Lower lobe of right lung (tissue), 2 donors: ENCODE measurements at regions not wholly inside any gene's neighbourhood (a gene's known extent, or its start where the extent isn't known, plus 50 kb on each side); places are given as distances from the start of the nearest gene placed in this dataset.

Experiments
- ATAC-seq, 2 donors: fragments of 200-7000 bp; cut with Tn5 transposase; one replicate each; pipeline ENCODE4 v1.9.1; 2020 to 2022; ENCODE audit warnings: mild to moderate bottlenecking in 2 of 2, moderate library complexity in 2 of 2
- DNase-seq: peaks from one replicate; pipeline ENCODE4 v3.0.0-alpha.2; 2020
- H3K27ac ChIP-seq: fragments of 200-600 bp; one replicate; pipeline ENCODE4 v1.8.0; 2022
- H3K27me3 ChIP-seq: fragments of 200-600 bp; one replicate; pipeline ENCODE4 v1.8.0; 2022; ENCODE audit warnings: low read depth
- H3K36me3 ChIP-seq: fragments of 200-600 bp; one replicate; pipeline ENCODE4 v1.8.0; 2022; ENCODE audit warnings: mild to moderate bottlenecking
- H3K4me1 ChIP-seq: fragments of 200-600 bp; one replicate; pipeline ENCODE4 v1.8.0; 2022
- H3K4me3 ChIP-seq: fragments of 200-600 bp; one replicate; pipeline ENCODE4 v1.8.0; 2022; ENCODE audit warnings: mild to moderate bottlenecking
- H3K9me3 ChIP-seq: fragments of 200-600 bp; one replicate; pipeline ENCODE4 v1.8.0; 2022
- CTCF ChIP-seq: fragments of 200-600 bp; IDR thresholded peaks from one replicate; pipeline ENCODE4 v1.8.0; 2022; ENCODE audit warnings: antibody characterized with exemption, mild to moderate bottlenecking
- intact Hi-C: fragments of 100-400 bp; cut with DNase I; formaldehyde crosslinking; loops from one replicate; pipeline ENCODE4 v1.11.0; 2022
- donor health status: DM: no; HTN: yes; CAD: no; lungs with severe emphysema.

- H3K36me3 ChIP-seq: no peaks in the 10 kb centered on the region
- intact Hi-C loops: no loop called here
- DNase-seq (no peak), ATAC-seq (no peak)
- no peaks in the 10 kb centered on the region for H3K9me3 ChIP-seq
- H3K27ac ChIP-seq: no peak overlapping the region
- no peak for TF ChIP-seq CTCF
- H3K4me3 ChIP-seq: no peak overlapping the region
- H3K27me3 ChIP-seq: no peaks in the 10 kb centered on the region
- H3K4me1 ChIP-seq: peaks cover 8% of the 10 kb centered on the region
These were observed 109.6 kb upstream of the KIT start for GRCh38 chr4:54548098-54548620.

GRCh38 chr4:54548831-54549460, 108.8 kb upstream of the KIT start:
- TF ChIP-seq CTCF: no peak
- peaks cover 8% of the 10 kb centered on the region for H3K4me1 ChIP-seq
- intact Hi-C loops: no loop called here
- ATAC-seq (no peak), DNase-seq (no peak)
- H3K4me3 ChIP-seq: no peak overlapping the region
- no peak overlapping the region for H3K27ac ChIP-seq
- H3K27me3 ChIP-seq: no peaks in the 10 kb centered on the region
- H3K9me3 ChIP-seq: no peaks in the 10 kb centered on the region
- no peaks in the 10 kb centered on the region for H3K36me3 ChIP-seq

GRCh38 chr4:54550395-54551171, 107.2 kb upstream of the KIT start:
- no peaks in the 10 kb centered on the region for H3K27me3 ChIP-seq
- intact Hi-C loops: no loop called here
- peaks cover 8% of the 10 kb centered on the region for H3K4me1 ChIP-seq
- no peak for TF ChIP-seq CTCF
- no peak overlapping the region for H3K4me3 ChIP-seq
- no peaks in the 10 kb centered on the region for H3K9me3 ChIP-seq
- peak; percentile 28 to 31 for ATAC-seq
- H3K27ac ChIP-seq: no peak overlapping the region
- no peak for DNase-seq
- H3K36me3 ChIP-seq: no peaks in the 10 kb centered on the region

- TF ChIP-seq CTCF: no peak
- Histone ChIP-seq H3K4me3 (no peak overlapping the region), H3K36me3 (no peaks in the 10 kb centered on the region), H3K27ac (no peak overlapping the region), H3K4me1 (peaks cover 8% of the 10 kb centered on the region), H3K9me3 (no peaks in the 10 kb centered on the region), H3K27me3 (no peaks in the 10 kb centered on the region)
- no peak for DNase-seq
- intact Hi-C loops: no loop called here
- ATAC-seq: peak in 1 of 2 donors; percentile 37
These were observed 104.8 kb upstream of the KIT start for GRCh38 chr4:54553001-54553400.

DNA sequence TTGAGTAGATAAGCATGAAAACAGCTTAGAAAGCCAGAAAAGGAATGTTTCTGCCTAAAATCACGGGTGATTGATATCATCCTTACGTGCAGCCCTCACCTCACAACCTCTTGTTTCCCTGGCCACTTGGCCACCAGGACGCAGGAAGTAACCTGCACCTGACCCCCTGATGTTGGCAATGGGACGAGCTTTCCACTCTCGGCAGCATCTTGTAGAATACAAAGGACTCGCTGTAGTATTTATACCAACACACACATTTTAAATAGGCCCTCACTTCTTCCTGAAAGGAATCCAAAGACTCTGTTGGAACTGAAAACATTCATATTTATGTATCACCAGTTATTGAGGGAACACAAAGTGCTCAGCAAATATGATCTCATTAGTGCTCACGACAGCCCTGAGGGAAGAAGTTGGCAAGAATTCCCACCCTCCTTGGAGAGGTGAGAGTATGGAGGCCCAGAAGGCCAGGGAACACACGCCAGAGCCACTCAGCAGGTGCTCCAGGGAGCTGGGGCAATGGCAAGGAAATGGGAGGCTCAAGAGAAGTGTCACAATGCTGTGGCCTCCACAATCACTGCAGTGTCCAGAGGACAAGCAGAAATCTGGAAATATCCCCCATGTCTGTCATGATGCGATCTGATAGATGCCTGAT, 103.3 kb upstream of the KIT start:
- Histone ChIP-seq H3K4me3 (no peak overlapping the region), H3K4me1 (peaks cover 8% of the 10 kb centered on the region), H3K27ac (no peak overlapping the region), H3K9me3 (no peaks in the 10 kb centered on the region), H3K36me3 (no peaks in the 10 kb centered on the region), H3K27me3 (no peaks in the 10 kb centered on the region)
- ATAC-seq: peak; percentile 63 to 81
- intact Hi-C loops: no loop called here
- TF ChIP-seq CTCF: no peak
- DNase-seq: no peak
